ENCODE measurements at regions not wholly inside any gene's neighbourhood (a gene's known extent, or its start where the extent isn't known, plus 50 kb on each side); places are given as distances from the start of the nearest gene placed in this dataset.

DNA sequence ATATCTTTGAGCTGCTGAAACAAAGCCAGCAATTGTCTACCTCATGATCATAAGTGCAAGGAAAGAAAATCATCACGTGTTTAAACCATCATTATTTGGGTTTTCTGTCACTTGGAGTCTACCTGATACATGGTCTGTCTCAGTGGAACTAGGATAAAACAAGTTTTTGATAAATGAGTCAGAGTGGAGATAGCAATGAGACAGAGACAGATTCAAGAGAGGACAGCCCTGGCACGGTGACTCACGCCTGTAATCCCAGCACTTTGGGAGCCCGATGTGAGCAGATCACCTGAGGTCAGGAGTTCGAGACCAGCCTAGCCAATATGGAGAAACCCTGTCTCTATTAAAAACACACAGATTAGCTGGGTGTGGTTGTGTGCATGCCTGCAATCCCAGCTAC is 93.8 kb downstream of the PMAIP1 start (continued):
- no peak for TF ChIP-seq CHD7 (IDR thresholded peaks at IDR 0.05; ENCODE audit: insufficient replicate concordance, low read length)
- TF ChIP-seq TBP (IDR thresholded peaks at IDR 0.05; ENCODE audit: low read depth, low read length): no peak
- no peak for TF ChIP-seq KDM4A (IDR thresholded peaks at IDR 0.05; ENCODE audit: low read depth, low read length, severe bottlenecking)
- no peak for TF ChIP-seq CBX5 (IDR thresholded peaks at IDR 0.05; ENCODE audit: low read depth, low read length)
- no peak for TF ChIP-seq POU5F1 (IDR thresholded peaks at IDR 0.05; ENCODE audit: low read depth, low read length)
- TF ChIP-seq CHD1 (IDR thresholded peaks at IDR 0.05; ENCODE audit: low read depth, low read length): no peak
- TF ChIP-seq SIN3A (conservative IDR thresholded peaks at IDR 0.05 in 1 of 2, IDR thresholded peaks at IDR 0.05 in 1 of 2; ENCODE audit: low read depth in 1 of 2, low read length in 2 of 2): no peak
- no peak for TF ChIP-seq GTF2F1 (IDR thresholded peaks at IDR 0.05; ENCODE audit: borderline replicate concordance, low read depth, low read length)

Measured in H1 (cell line).